Keratinocyte (primary cell): ENCODE measurements at regions not wholly inside any gene's neighbourhood (a gene's known extent, or its start where the extent isn't known, plus 50 kb on each side); places are given as distances from the start of the nearest gene placed in this dataset.

Experiments
- DNase-seq: peaks from one replicate; pipeline ENCODE4 v3.0.0-alpha.2; 2011; ENCODE audit warnings: low read depth, missing footprints, low spot score
- FAIRE-seq: peaks from 2 replicates; lab custom pipeline; 2011; peaks lifted over from hg19 to GRCh38; lab: Jason Lieb, UNC
- H2AFZ ChIP-seq: 2 replicates; pipeline ENCODE4 v1.6.0; 2012; ENCODE audit warnings: low read length, control low read depth, inconsistent platforms; ENCODE audit not compliant: control insufficient read depth
- H3K27ac ChIP-seq: 2 replicates; pipeline ENCODE4 v1.5.1; 2011; ENCODE audit warnings: low read length; ENCODE audit not compliant: control insufficient read depth, insufficient read depth
- H3K27me3 ChIP-seq: 3 replicates; pipeline ENCODE4 v1.6.0; 2011; ENCODE audit warnings: low read length; ENCODE audit not compliant: control insufficient read depth, insufficient read depth; ENCODE audit errors: extremely low read depth
- H3K36me3 ChIP-seq, 2 experiments: 2 replicates in 1 of 2; 3 replicates in 1 of 2; pipeline ENCODE4 v1.5.1; 2011; ENCODE audit warnings: low read length in 2 of 2, mild to moderate bottlenecking in 1 of 2; ENCODE audit not compliant: control insufficient read depth in 2 of 2, insufficient read depth in 2 of 2; ENCODE audit errors: extremely low read depth in 1 of 2
- H3K4me1 ChIP-seq: 3 replicates; pipeline ENCODE4 v1.5.1; 2011; ENCODE audit warnings: low read length; ENCODE audit not compliant: control insufficient read depth, insufficient read depth; ENCODE audit errors: extremely low read depth
- H3K4me2 ChIP-seq: 3 replicates; pipeline ENCODE4 v1.6.0; 2011; ENCODE audit warnings: low read depth, low read length; ENCODE audit not compliant: control insufficient read depth, insufficient read depth; ENCODE audit errors: extremely low read depth
- H3K4me3 ChIP-seq, 3 experiments: fragments of 200-600 bp in 1 of 3; sonication (generic) in 1 of 3; 2 replicates in 2 of 3; 3 replicates in 1 of 3; pipeline ENCODE4 v1.5.1; 2011 to 2016; ENCODE audit warnings: low read length in 3 of 3, mild to moderate bottlenecking in 3 of 3, control low read depth in 2 of 3, inconsistent platforms in 1 of 3, low read depth in 1 of 3, mixed read lengths in 1 of 3, mixed run types in 1 of 3, moderate library complexity in 1 of 3; ENCODE audit not compliant: control insufficient read depth in 2 of 3, insufficient read depth in 2 of 3; ENCODE audit errors: extremely low read depth in 1 of 3
- H3K79me2 ChIP-seq: 2 replicates; pipeline ENCODE4 v1.6.0; 2012; ENCODE audit warnings: low read length; ENCODE audit not compliant: control insufficient read depth, insufficient read depth
- H3K9ac ChIP-seq: 3 replicates; pipeline ENCODE4 v1.6.0; 2011; ENCODE audit warnings: low read length; ENCODE audit not compliant: control insufficient read depth, insufficient read depth; ENCODE audit errors: extremely low read depth
- H3K9me1 ChIP-seq: 3 replicates; pipeline ENCODE4 v1.6.0; 2011; ENCODE audit warnings: low read length; ENCODE audit not compliant: control insufficient read depth, insufficient read depth; ENCODE audit errors: extremely low read depth
- H3K9me3 ChIP-seq: 2 replicates; pipeline ENCODE4 v1.5.1; 2012; ENCODE audit warnings: low read depth, low read length; ENCODE audit not compliant: control insufficient read depth
- H4K20me1 ChIP-seq: 3 replicates; pipeline ENCODE4 v1.6.0; 2011; ENCODE audit warnings: low read length; ENCODE audit not compliant: control insufficient read depth, insufficient read depth; ENCODE audit errors: extremely low read depth
- CTCF ChIP-seq, 3 experiments: IDR thresholded peaks in 1 of 3; conservative IDR thresholded peaks in 1 of 3; optimal IDR thresholded peaks in 1 of 3; 2 replicates in 2 of 3; 3 replicates in 1 of 3; pipeline versions ENCODE3 to v1.5.1; 2011; ENCODE audit warnings: low read length in 3 of 3, mild to moderate bottlenecking in 3 of 3, moderate library complexity in 2 of 3, control low read depth in 1 of 3, inconsistent platforms in 1 of 3; ENCODE audit not compliant: insufficient read depth in 2 of 3; ENCODE audit errors: extremely low read depth in 1 of 3
- EZH2 ChIP-seq: IDR thresholded peaks from one replicate; pipeline ENCODE4 v1.6.1; 2012; ENCODE audit warnings: inconsistent platforms, mild to moderate bottlenecking, low read length, moderate library complexity
- dilution Hi-C: fragments of 300-500 bp; cut with MboI; formaldehyde crosslinking; loops from one replicate; pipeline ENCODE4 v1.7.0; 2020; ENCODE audit warnings: low sequenced_read_pairs; ENCODE audit not compliant: extremely low pct_ligation_motif_present

- FAIRE-seq: no peak
- no peaks in the 10 kb centered on the region for H3K27me3 ChIP-seq
- dilution Hi-C loops: no loop called here
Measured at GRCh38 chr4:19164334-19164733, 1087.4 kb upstream of the SLIT2 start.

GRCh38 chr4:19159874-19160273, 1091.8 kb upstream of the SLIT2 start:
- FAIRE-seq: no peak

More at GRCh38 chr4:19164334-19164733, 1087.4 kb upstream of the SLIT2 start:
- Histone ChIP-seq H3K9ac (no peak overlapping the region), H3K9me1 (no peaks in the 10 kb centered on the region), H3K27ac (no peak overlapping the region), H3K79me2 (no peaks in the 10 kb centered on the region), H3K36me3 (no peaks in the 10 kb centered on the region), H4K20me1 (no peaks in the 10 kb centered on the region), H2AFZ (no peak overlapping the region), H3K4me3 (no peak overlapping the region), H3K4me2 (no peak overlapping the region), H3K4me1 (no peaks in the 10 kb centered on the region), H3K9me3 (no peaks in the 10 kb centered on the region)
- no peak for DNase-seq
- TF ChIP-seq CTCF (optimal IDR thresholded peaks at IDR 0.05 in 1 of 3, IDR thresholded peaks at IDR 0.05 in 1 of 3, conservative IDR thresholded peaks at IDR 0.05 in 1 of 3; ENCODE audit: extremely low read depth in 1 of 3, insufficient read depth in 2 of 3, low read length in 3 of 3): no peak
- TF ChIP-seq EZH2: no peak

More at GRCh38 chr4:19159874-19160273, 1091.8 kb upstream of the SLIT2 start:
- DNase-seq: no peak
- Histone ChIP-seq H3K4me1 (no peaks in the 10 kb centered on the region), H3K36me3 (no peaks in the 10 kb centered on the region), H3K27me3 (no peaks in the 10 kb centered on the region), H3K27ac (no peak overlapping the region), H2AFZ (no peak overlapping the region), H3K4me2 (no peak overlapping the region), H3K79me2 (no peaks in the 10 kb centered on the region), H3K9ac (no peak overlapping the region), H3K9me3 (no peaks in the 10 kb centered on the region), H3K9me1 (no peaks in the 10 kb centered on the region), H3K4me3 (no peak overlapping the region), H4K20me1 (no peaks in the 10 kb centered on the region)
- dilution Hi-C loops: no loop called here
- TF ChIP-seq EZH2: no peak
- TF ChIP-seq CTCF (optimal IDR thresholded peaks at IDR 0.05 in 1 of 3, IDR thresholded peaks at IDR 0.05 in 1 of 3, conservative IDR thresholded peaks at IDR 0.05 in 1 of 3; ENCODE audit: extremely low read depth in 1 of 3, insufficient read depth in 2 of 3, low read length in 3 of 3): no peak
